Endodermal cell (in vitro differentiated cells): ENCODE measurements at regions not wholly inside any gene's neighbourhood (a gene's known extent, or its start where the extent isn't known, plus 50 kb on each side); places are given as distances from the start of the nearest gene placed in this dataset.

Experiments
- DNase-seq: peaks from one replicate; pipeline ENCODE4 v3.0.0-alpha.2; 2017
- H3K27ac ChIP-seq: 2 replicates; pipeline ENCODE4 v1.5.1; 2013; ENCODE audit warnings: mild to moderate bottlenecking, low read depth, low read length, moderate library complexity
- H3K27me3 ChIP-seq: 2 replicates; pipeline ENCODE4 v1.6.1; 2013; ENCODE audit warnings: mild to moderate bottlenecking, low read length, moderate library complexity; ENCODE audit not compliant: insufficient read depth, control insufficient read depth, poor library complexity, severe bottlenecking
- H3K36me3 ChIP-seq: 2 replicates; pipeline ENCODE4 v1.7.0; 2013; ENCODE audit warnings: mild to moderate bottlenecking, low read length, moderate library complexity; ENCODE audit not compliant: control insufficient read depth, insufficient read depth
- H3K4me1 ChIP-seq: one replicate; pipeline ENCODE4 v1.7.0; 2013; ENCODE audit warnings: low read length; ENCODE audit not compliant: control insufficient read depth, insufficient read depth
- H3K4me3 ChIP-seq: 2 replicates; pipeline ENCODE4 v1.5.1; 2013; ENCODE audit warnings: mild to moderate bottlenecking, low read length, moderate library complexity
- H3K9ac ChIP-seq: 2 replicates; pipeline ENCODE4 v1.6.1; 2013; ENCODE audit warnings: mild to moderate bottlenecking, low read length, moderate library complexity; ENCODE audit not compliant: poor library complexity, severe bottlenecking; ENCODE audit errors: extremely low read depth
- H3K9me3 ChIP-seq: 2 replicates; pipeline ENCODE4 v1.6.1; 2013; ENCODE audit warnings: mild to moderate bottlenecking, low read length, moderate library complexity; ENCODE audit not compliant: control insufficient read depth
- H3K27ac Mint-ChIP-seq: 2 replicates; pipeline ENCODE4 v1.8.0; 2020; ENCODE audit warnings: mixed read lengths
- H3K27me3 Mint-ChIP-seq: 2 replicates; pipeline ENCODE4 v1.8.0; 2021; ENCODE audit warnings: mild to moderate bottlenecking, mixed read lengths; ENCODE audit not compliant: insufficient read depth
- H3K36me3 Mint-ChIP-seq: 2 replicates; pipeline ENCODE4 v1.8.0; 2020; ENCODE audit warnings: low read depth, mixed read lengths
- H3K4me1 Mint-ChIP-seq: 2 replicates; pipeline ENCODE4 v1.8.0; 2020; ENCODE audit warnings: mixed read lengths
- H3K4me3 Mint-ChIP-seq: 2 replicates; pipeline ENCODE4 v1.8.0; 2020; ENCODE audit warnings: mild to moderate bottlenecking, moderate library complexity, mixed read lengths
- H3K9me3 Mint-ChIP-seq: 2 replicates; pipeline ENCODE4 v1.8.0; 2020; ENCODE audit warnings: mild to moderate bottlenecking, mixed read lengths
- WGBS, 2 experiments: methylation state at CpG; one replicate each; pipeline versions ENCODE4 v1.1.5 to v1.1.7; 2013; ENCODE audit warnings: missing lambda C conversion rate in 2 of 2, mixed read lengths in 1 of 2; ENCODE audit not compliant: insufficient coverage in 1 of 2, insufficient read length in 1 of 2; 5-methylcytosine and 5-hydroxymethylcytosine counted together
- TF ChIP-seq, protein P1 (sequence below): fragments of 200-600 bp; sonication (generic); conservative IDR thresholded peaks from 2 replicates; pipeline ENCODE4 v1.5.0; 2021; ENCODE audit warnings: antibody characterized with exemption, mild to moderate bottlenecking

DNA sequence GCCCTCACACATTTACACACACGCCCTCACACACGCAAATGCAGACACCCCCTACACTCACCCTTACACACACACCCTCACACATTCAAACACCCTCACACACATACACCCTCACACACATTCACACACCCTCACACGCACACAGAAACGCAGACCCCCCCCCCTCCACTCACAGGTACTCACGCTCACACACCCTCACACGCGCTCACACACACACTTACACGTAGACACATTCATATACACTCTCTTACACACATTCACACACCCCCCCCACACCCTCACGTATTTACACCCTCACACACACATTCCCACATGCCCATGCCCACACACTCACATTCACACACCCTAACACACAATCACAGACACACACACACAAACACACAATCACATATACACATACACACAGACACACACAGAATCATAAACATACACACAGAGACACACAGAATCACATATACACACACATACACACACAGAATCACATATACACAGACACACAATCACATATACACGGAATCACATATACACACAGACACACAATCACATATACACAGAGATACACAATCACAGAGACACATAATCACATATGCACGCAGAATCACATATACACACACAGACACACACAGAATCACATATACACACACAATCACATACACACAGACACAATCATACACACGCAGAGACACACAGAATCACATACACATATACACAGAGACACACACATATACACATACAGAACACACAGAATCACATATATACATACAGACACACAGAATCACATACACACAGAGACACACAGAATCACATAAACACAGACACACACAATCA is 250.1 kb upstream of the RPL38 start:
- peaks cover 19% of the 10 kb centered on the region for H3K4me1 Mint-ChIP-seq
- DNase-seq, result peak; percentile 17
- peaks cover 14% of the 10 kb centered on the region for H3K4me1 ChIP-seq

DNA sequence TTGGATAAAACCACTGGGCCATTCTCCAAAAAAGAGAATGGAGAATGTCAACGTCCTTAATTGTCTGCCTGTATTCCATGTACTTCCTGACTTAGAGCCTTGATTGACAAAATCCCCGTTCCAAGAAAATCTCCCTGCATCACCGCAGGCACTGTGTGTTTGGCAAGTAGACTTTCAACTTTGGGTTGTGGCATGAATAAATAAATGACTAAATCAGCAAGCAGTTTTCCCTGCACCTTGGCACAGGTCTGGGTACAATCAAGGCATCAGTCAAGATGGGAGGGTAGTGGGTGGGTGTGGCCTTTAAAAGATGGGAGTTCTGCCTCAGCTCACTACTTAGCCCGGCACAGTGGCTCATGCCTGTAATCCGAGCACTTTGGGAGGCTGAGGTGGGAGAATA is 248.5 kb upstream of the RPL38 start:
- peaks cover 30% of the 10 kb centered on the region for H3K27me3 Mint-ChIP-seq
- peaks cover 9% of the 10 kb centered on the region for H3K9me3 Mint-ChIP-seq
- no peak overlapping the region for H3K4me3 Mint-ChIP-seq
- 86 to 93% methylated on average over 1 to 5 of the region's 5 CpGs for WGBS, 2 experiments
- Histone ChIP-seq H3K4me1 (peaks cover 14% of the 10 kb centered on the region), H3K27me3 (peaks cover 27% of the 10 kb centered on the region), H3K36me3 (no peaks in the 10 kb centered on the region), H3K27ac (no peak overlapping the region), H3K4me3 (no peak overlapping the region), H3K9me3 (peaks cover 14% of the 10 kb centered on the region), H3K9ac (no peak overlapping the region)
- DNase-seq, result peak; percentile 41
- TF ChIP-seq, protein P1, sequence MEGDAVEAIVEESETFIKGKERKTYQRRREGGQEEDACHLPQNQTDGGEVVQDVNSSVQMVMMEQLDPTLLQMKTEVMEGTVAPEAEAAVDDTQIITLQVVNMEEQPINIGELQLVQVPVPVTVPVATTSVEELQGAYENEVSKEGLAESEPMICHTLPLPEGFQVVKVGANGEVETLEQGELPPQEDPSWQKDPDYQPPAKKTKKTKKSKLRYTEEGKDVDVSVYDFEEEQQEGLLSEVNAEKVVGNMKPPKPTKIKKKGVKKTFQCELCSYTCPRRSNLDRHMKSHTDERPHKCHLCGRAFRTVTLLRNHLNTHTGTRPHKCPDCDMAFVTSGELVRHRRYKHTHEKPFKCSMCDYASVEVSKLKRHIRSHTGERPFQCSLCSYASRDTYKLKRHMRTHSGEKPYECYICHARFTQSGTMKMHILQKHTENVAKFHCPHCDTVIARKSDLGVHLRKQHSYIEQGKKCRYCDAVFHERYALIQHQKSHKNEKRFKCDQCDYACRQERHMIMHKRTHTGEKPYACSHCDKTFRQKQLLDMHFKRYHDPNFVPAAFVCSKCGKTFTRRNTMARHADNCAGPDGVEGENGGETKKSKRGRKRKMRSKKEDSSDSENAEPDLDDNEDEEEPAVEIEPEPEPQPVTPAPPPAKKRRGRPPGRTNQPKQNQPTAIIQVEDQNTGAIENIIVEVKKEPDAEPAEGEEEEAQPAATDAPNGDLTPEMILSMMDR, result no peak
- H3K4me1 Mint-ChIP-seq, result peaks cover 22% of the 10 kb centered on the region
- no peak overlapping the region for H3K27ac Mint-ChIP-seq
- peaks cover under 1% of the 10 kb centered on the region for H3K36me3 Mint-ChIP-seq

More for the DNA sequence above, 250.1 kb upstream of the RPL38 start:
- TF ChIP-seq, protein P1, result no peak
- WGBS, 2 experiments, result 76 to 90% methylated on average over 10 to 12 of the region's 12 CpGs
- Mint-ChIP-seq H3K36me3 (no peaks in the 10 kb centered on the region), H3K27me3 (peaks cover 39% of the 10 kb centered on the region), H3K4me3 (no peak overlapping the region), H3K9me3 (no peaks in the 10 kb centered on the region), H3K27ac (no peak overlapping the region)
- Histone ChIP-seq H3K27ac (no peak overlapping the region), H3K9me3 (no peaks in the 10 kb centered on the region), H3K9ac (no peak overlapping the region), H3K27me3 (peaks cover 31% of the 10 kb centered on the region), H3K4me3 (no peak overlapping the region), H3K36me3 (no peaks in the 10 kb centered on the region)

DNA sequence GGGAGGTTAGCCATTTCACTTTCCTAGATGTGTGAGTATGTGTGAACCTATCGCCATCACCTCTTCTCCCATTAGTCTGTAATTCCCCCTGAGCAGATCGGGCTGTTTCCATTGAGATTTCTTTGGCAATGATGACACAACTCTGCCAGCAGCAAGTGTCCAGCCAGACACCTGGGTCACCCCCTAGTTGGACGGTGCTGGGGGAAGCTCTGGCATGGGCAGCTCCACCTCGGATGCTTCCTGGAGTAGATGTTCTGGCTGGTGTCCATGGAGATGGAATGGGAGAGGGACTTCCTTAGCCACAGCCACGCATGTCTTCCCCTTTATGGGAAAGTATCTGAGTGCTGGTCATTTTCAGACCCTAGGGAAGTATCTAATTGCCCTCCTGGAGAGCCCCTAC is 247.9 kb upstream of the RPL38 start:
- Mint-ChIP-seq H3K4me1 (peaks cover 22% of the 10 kb centered on the region), H3K27me3 (peaks cover 27% of the 10 kb centered on the region), H3K9me3 (peaks cover 16% of the 10 kb centered on the region), H3K4me3 (no peak overlapping the region), H3K27ac (no peak overlapping the region), H3K36me3 (peaks cover 4% of the 10 kb centered on the region)
- WGBS, 2 experiments, result 95 to 100% methylated on average over 3 to 5 of the region's 5 CpGs
- Histone ChIP-seq H3K4me1 (peaks cover 14% of the 10 kb centered on the region), H3K27me3 (peaks cover 23% of the 10 kb centered on the region), H3K9me3 (peaks cover 21% of the 10 kb centered on the region), H3K9ac (no peak overlapping the region), H3K36me3 (no peaks in the 10 kb centered on the region), H3K27ac (no peak overlapping the region), H3K4me3 (no peak overlapping the region)
- TF ChIP-seq, protein P1, result no peak
- DNase-seq, result peak; percentile 46
